Glomerular visceral epithelial cell (primary cell): ENCODE measurements at regions not wholly inside any gene's neighbourhood (a gene's known extent, or its start where the extent isn't known, plus 50 kb on each side); places are given as distances from the start of the nearest gene placed in this dataset.

Experiments used
- DNase-seq: peaks from one replicate; pipeline ENCODE4 v3.0.0-alpha.2; 2016; ENCODE audit errors: extremely low spot score

GRCh38 chr3:1693145-1693544 is 405.5 kb upstream of the CNTN4 start:
- DNase-seq: no peak

DNA sequence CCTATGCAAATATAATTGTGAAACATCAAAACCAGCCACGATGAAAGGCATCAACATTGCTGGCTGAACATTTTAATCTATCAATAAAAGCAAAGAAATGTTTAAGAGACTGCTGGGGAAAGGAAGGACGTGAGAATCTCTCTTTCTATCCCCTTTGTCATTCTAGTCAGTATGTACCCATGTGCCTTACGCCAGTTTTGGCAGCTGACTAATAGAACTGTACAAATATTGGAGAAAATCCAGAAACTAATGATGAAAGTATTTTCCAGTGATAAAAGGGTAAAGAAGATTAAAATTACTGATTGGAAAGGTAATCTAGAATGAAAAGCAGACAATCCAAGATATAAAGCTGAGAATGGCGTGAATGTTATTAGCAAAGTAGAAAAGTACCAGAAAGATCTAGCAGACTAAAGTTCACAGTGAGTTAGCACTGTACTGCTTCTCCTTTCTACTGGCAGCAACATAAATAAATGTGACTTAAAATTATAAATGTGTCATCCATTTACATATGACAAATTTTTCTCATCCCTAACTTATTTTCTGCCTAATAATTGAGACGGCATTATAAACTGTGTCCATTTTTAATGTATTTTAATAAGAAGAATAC is 401.9 kb upstream of the CNTN4 start:
- DNase-seq: no peak

- no peak for DNase-seq
These were observed 399.2 kb upstream of the CNTN4 start for GRCh38 chr3:1699361-1699920.

- no peak for DNase-seq
These were observed 398.0 kb upstream of the CNTN4 start for GRCh38 chr3:1700650-1701049.

DNA sequence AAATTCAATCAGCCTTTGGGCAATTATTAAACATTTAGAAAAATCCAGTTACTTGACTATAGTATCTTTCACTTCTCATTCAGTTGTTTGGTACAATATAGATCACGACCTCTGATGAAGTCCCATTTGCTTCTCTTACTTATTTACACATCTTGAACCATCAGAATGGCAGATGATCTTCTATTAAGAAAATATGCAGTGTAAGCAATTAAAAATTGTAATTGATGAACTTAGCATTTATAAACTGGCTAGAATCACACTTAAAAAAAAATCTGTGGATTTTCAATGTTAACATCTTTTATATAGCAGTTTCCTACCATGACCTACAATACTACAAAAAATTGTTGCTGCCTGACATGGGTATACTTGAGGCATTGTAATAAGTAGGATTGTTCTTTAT is 395.5 kb upstream of the CNTN4 start:
- no peak for DNase-seq

DNA sequence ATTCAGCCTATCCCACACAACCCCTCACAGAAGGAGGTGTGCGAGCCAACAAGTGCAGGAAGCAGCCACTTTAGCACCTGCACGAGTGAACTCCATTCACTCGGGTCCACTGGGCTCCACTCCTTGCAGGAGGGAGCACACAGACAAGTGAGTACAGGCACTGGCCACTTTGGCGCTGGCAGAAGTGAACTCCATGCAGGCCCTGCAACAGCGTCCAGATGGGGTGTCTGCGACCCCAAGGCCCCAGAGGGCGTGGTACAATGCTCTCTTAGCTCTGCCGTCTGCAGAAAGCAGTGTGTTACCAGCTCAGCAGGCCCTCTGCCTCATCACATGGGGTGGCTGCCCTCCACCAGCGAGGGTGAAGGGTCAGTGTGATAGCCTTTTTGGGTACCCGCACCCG is 388.0 kb upstream of the CNTN4 start:
- DNase-seq: no peak

DNA sequence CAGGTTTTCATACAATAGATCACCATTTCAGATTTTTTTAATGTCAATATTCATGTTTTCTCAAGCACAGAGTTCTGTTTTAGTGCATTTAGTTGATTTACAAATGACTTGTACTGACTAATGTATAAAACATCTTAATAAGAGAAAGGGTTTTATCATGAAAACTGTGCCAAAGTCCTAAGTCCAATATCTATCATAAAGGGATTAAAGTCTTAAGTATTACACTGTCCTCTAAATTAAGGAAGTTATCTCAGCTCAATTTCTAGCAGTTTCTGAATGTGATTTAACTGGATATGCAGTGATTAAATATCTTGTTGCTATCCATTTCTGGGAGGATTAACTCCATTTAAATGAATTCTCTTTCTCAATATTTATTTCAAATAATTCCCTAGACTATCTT is 381.1 kb upstream of the CNTN4 start:
- DNase-seq: no peak

- no peak for DNase-seq
These were observed 374.9 kb upstream of the CNTN4 start for GRCh38 chr3:1723726-1724125.

- no peak for DNase-seq
These were observed 371.9 kb upstream of the CNTN4 start for GRCh38 chr3:1726741-1727140.

GRCh38 chr3:1727242-1727641 is 371.4 kb upstream of the CNTN4 start:
- DNase-seq: no peak

DNA sequence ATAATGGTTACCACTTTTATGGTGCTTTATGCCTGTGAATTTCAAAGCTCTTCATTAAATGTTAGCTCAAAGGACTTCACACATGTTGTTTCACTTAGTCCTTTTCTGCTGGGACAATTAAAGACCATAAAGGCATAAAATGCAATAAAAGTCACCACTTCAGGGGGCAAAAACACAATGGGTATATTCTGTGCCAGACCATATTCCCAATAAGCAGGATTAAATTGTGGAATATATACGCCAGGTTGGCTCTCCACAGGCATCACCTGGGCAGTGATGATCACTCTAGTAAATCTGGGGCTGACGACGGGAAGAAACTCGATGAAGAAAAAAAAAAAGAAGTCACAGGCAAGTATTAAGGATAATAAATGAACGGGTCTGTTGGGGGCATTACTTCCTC is 370.2 kb upstream of the CNTN4 start:
- no peak for DNase-seq

DNA sequence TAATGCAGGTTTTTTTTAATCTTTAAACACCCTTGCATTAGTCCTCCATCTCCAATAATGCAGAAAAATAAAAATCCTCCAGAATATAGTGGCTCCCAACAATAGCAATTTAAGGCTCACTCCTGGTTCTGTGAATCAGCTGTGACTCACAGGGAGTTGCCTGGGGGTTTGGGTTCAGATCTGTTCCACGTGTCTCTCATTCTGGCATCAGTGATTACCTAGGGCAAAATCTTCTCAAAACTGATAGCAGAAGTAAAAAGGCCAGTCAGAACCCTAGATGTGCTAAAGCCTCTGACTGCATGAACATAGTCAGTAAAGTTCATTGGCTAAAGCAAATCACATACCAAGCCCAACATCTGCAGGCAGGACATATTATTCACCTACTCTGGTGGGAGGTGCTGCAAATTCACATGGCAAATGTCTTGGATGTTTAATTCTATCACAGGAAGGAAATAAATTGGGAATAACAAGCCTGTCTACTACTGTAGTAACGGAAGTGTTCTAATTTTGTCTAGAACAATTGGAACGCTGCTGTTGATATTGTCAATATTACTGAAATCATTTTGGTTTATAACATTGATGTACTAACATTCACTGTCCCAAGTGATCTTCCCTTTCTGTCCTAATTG is 364.1 kb upstream of the CNTN4 start:
- DNase-seq: no peak

DNA sequence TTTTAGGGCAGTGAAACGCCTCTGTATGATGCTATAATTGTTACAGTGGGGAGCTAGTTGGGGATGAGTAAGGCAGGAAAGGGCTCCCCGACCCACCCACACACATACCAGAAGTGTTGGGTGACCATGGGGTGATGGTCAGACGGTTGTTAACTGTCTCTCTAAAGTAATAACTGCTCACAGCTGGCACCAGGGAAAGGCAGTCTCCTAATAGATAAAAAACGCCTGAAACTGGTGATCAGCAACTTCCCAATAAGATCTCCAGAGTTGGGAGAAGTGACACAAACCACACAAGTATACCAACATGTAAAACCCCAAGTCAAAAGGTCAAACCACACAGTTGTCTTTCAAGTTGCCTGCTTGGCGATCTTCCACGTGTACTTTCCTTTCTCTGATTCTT is 346.5 kb upstream of the CNTN4 start:
- peak; percentile 6 for DNase-seq

GRCh38 chr3:1766384-1766783 is 332.3 kb upstream of the CNTN4 start:
- no peak for DNase-seq

GRCh38 chr3:1773679-1774078 is 325.0 kb upstream of the CNTN4 start:
- no peak for DNase-seq

- no peak for DNase-seq
These were observed 324.1 kb upstream of the CNTN4 start for GRCh38 chr3:1774597-1774996.

- no peak for DNase-seq
These were observed 323.3 kb upstream of the CNTN4 start for GRCh38 chr3:1775321-1775720.

- no peak for DNase-seq
These were observed 314.7 kb upstream of the CNTN4 start for GRCh38 chr3:1783995-1784394.

- DNase-seq: no peak
These were observed 311.6 kb upstream of the CNTN4 start for GRCh38 chr3:1787094-1787493.

DNA sequence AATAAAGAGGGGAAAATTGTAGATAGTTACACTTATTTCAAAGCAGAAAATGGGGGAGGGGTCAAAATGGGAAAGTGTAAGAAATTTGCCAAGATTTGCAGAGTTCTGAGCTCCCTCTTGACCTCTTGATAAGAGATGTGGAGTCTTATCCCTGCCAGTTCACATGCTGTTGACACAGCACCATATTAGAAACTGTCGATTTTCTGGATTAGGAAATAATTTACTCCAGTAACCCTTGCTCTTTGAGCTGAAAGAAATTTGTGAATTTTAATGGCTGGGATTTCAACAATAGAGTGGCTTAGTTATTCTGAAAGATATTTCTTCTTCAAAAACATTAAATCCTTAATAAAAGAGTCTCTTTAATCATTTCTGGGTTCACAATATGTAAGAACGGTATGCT is 306.2 kb upstream of the CNTN4 start:
- no peak for DNase-seq

DNA sequence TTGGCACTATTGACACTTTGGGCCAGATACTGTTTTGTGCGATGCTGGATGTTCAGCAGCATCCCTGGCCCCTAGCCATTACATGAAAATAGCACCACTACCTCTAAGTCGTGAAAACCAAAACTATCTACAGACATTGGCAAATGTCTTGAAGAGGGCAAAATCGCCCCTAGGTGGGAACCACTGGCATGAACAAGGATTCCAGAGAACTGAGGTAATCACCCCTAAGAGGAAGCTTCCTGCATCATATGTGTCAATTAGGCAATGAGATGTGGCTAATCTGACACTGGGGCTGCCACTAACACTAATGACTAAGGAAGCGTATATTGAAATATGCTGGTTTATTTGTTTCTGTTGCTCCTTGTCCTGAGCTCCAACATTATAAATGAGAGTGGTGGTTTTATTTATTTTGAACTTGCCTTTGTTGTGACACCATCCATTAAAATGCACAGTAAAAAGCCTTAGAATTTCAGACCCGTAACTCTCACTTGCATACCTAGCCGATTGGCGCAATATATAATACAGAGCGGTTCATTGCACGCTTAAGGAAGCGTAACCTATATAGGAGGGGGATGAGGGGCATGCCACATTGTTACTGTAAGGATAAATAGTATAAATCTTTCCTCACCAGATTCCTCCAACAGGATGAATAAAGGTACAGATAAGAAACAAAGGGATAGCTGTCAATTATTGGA is 299.8 kb upstream of the CNTN4 start:
- peak; percentile 78 for DNase-seq

DNA sequence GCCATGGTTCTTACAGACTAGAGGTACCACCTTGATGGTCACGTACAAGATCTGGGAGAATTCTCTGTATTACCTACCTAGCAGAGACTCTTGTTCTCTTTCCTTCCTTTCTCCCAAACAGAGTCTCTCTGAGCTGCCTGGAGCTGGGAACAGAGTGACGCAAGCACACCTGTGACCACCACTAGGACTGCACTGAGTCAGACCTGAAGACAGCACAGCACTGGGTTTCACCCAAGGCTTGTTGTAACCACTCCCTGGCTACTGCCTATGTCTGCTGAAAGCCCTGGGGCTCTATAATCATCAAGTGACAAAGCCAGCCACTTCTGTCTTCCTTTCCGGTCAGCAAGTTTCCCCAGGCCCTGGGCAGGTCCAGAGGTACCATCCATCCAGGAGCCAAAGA is 293.3 kb upstream of the CNTN4 start:
- DNase-seq: no peak

DNA sequence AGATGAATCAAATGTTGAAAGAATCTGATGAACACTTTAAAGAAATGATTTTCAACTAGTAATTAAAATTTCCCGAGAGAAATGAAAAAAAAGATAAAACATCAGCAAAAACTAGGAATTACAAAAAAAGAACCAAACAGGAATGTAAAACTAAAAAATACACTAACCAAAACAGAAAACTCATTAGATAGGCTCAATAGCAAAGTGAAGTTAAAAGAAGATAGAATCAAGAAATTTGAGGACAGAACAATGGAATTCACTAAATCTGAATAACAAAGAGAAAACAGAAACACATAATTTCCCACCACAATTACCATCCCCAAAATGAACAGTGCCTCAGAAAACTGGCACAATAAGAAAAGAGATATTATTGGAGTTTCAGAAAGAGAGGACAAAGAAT is 290.1 kb upstream of the CNTN4 start:
- no peak for DNase-seq
